A549 (cell line): ENCODE measurements at regions not wholly inside any gene's neighbourhood (a gene's known extent, or its start where the extent isn't known, plus 50 kb on each side); places are given as distances from the start of the nearest gene placed in this dataset.

Experiments used
- ATAC-seq, 2 experiments: fragments of 200-7000 bp in 1 of 2; fragments of >200 bp in 1 of 2; cut with Nextera tagmentation in 1 of 2; cut with Tn5 transposase in 1 of 2; 3 replicates each; pipeline versions ENCODE4 v1.8.0 to v1.9.1; 2018 to 2020; ENCODE audit warnings: mild to moderate bottlenecking in 1 of 2, moderate library complexity in 1 of 2
- CTCF ChIA-PET: fragments of 300-600 bp; sonication (Branson Sonifier 250); formaldehyde crosslinking; extraction: SDS; loops from one replicate; lab custom pipeline; 2021; ENCODE audit warnings: antibody characterized with exemption, inconsistent platforms; lab: Yijun Ruan, JAX
- POLR2A ChIA-PET: fragments of 350-600 bp; formaldehyde crosslinking; extraction: SDS; loops from one replicate; lab custom pipeline; 2021; ENCODE audit warnings: antibody characterized with exemption, inconsistent platforms; lab: Yijun Ruan, JAX
- DNase-seq, 2 experiments: peaks; one replicate each; pipeline versions ENCODE4 v3.0.0 to v3.0.0-alpha.2; 2011 to 2016; ENCODE audit warnings: low read depth in 1 of 2, low spot score in 1 of 2
- FAIRE-seq: peaks from 2 replicates; lab custom pipeline; 2011; peaks lifted over from hg19 to GRCh38; lab: Jason Lieb, UNC
- H3K27ac ChIP-seq, 2 experiments: fragments of >200 bp; sonication (Bioruptor Twin); formaldehyde crosslinking; 3 replicates each; pipeline ENCODE4 v1.5.1; 2016 to 2017
- H3K4me1 ChIP-seq: fragments of >200 bp; sonication (Bioruptor Twin); formaldehyde crosslinking; 3 replicates; pipeline ENCODE4 v1.6.1; 2016
- H3K4me2 ChIP-seq: fragments of >200 bp; sonication (Bioruptor Twin); formaldehyde crosslinking; 3 replicates; pipeline ENCODE4 v1.6.1; 2016
- H3K4me3 ChIP-seq: fragments of >200 bp; sonication (Bioruptor Twin); formaldehyde crosslinking; 3 replicates; pipeline ENCODE4 v1.5.1; 2016
- H3K9me3 ChIP-seq: fragments of >200 bp; sonication (Bioruptor Twin); formaldehyde crosslinking; 3 replicates; pipeline ENCODE4 v1.6.1; 2016
- BCL3 ChIP-seq: fragments of >200 bp; sonication (Bioruptor Twin); formaldehyde crosslinking; IDR thresholded peaks from 3 replicates; pipeline ENCODE4 v1.6.1; 2016
- BHLHE40 ChIP-seq: IDR thresholded peaks from 2 replicates; pipeline ENCODE4 v1.6.1; 2012; ENCODE audit warnings: low read depth, low read length, inconsistent platforms
- CBX2 ChIP-seq: fragments of 200-600 bp; sonication (generic); IDR thresholded peaks from 2 replicates; pipeline ENCODE4 v1.6.1; 2016; ENCODE audit warnings: low read depth, mild to moderate bottlenecking, borderline replicate concordance
- EHF ChIP-seq: fragments of 250-450 bp; sonication (Bioruptor Pico); IDR thresholded peaks from 2 replicates; pipeline ENCODE4 v1.5.0; 2020; ENCODE audit warnings: mild to moderate bottlenecking
- EHMT2 ChIP-seq: fragments of 200-600 bp; sonication (generic); IDR thresholded peaks from 2 replicates; pipeline ENCODE4 v1.6.1; 2016; ENCODE audit warnings: antibody characterized with exemption, low read depth, mild to moderate bottlenecking, moderate library complexity
- ELK1 ChIP-seq: fragments of 150-350 bp; IDR thresholded peaks from 2 replicates; pipeline ENCODE4 v1.6.1; 2014; ENCODE audit warnings: low read depth, mild to moderate bottlenecking, low read length
- EP300 ChIP-seq, 2 experiments: fragments of >200 bp; sonication (Bioruptor Twin); formaldehyde crosslinking; IDR thresholded peaks; 2 replicates in 1 of 2; 3 replicates in 1 of 2; pipeline ENCODE4 v1.6.1; 2016 to 2017
- ESRRA ChIP-seq: fragments of 150-350 bp; IDR thresholded peaks from 2 replicates; pipeline ENCODE4 v1.6.1; 2014; ENCODE audit warnings: mild to moderate bottlenecking, low read length, borderline replicate concordance
- FOSB ChIP-seq: fragments of 250-450 bp; sonication (Bioruptor Pico); IDR thresholded peaks from 2 replicates; pipeline ENCODE4 v1.5.0; 2020; ENCODE audit warnings: mild to moderate bottlenecking, moderate library complexity
- FOSL2 ChIP-seq, 2 experiments: fragments of 450-650 bp in 1 of 2; fragments of >200 bp in 1 of 2; sonication (Bioruptor Twin) in 1 of 2; formaldehyde crosslinking; IDR thresholded peaks; 2 replicates each; pipeline versions ENCODE4 v1.5.0 to v1.6.1; 2016 to 2020; ENCODE audit warnings: mild to moderate bottlenecking in 1 of 2, moderate library complexity in 1 of 2
- FOXS1 ChIP-seq: fragments of 250-450 bp; sonication (Bioruptor Pico); IDR thresholded peaks from 2 replicates; pipeline ENCODE4 v1.5.0; 2020; ENCODE audit warnings: mild to moderate bottlenecking, moderate library complexity
- HEYL ChIP-seq: fragments of 250-450 bp; sonication (Bioruptor Pico); IDR thresholded peaks from 2 replicates; pipeline ENCODE4 v1.8.0; 2021; ENCODE audit warnings: mild to moderate bottlenecking, moderate library complexity
- HOXA7 ChIP-seq: fragments of 250-450 bp; sonication (Bioruptor Pico); IDR thresholded peaks from 2 replicates; pipeline ENCODE4 v1.5.0; 2020; ENCODE audit warnings: mild to moderate bottlenecking, moderate library complexity
- HOXB5 ChIP-seq: fragments of 250-450 bp; sonication (Bioruptor Pico); IDR thresholded peaks from 2 replicates; pipeline ENCODE4 v1.5.0; 2020; ENCODE audit warnings: mild to moderate bottlenecking, moderate library complexity
- KDM1A ChIP-seq: fragments of 200-600 bp; sonication (generic); IDR thresholded peaks from 2 replicates; pipeline ENCODE4 v1.6.1; 2016; ENCODE audit warnings: low read depth, mild to moderate bottlenecking
- MAFK ChIP-seq: fragments of 450-650 bp; IDR thresholded peaks from 2 replicates; pipeline ENCODE4 v1.6.1; 2014; ENCODE audit not compliant: partially characterized antibody
- MAX ChIP-seq: IDR thresholded peaks from 2 replicates; pipeline ENCODE4 v1.6.1; 2012
- NPAS2 ChIP-seq: fragments of 250-450 bp; sonication (Bioruptor Pico); IDR thresholded peaks from 2 replicates; pipeline ENCODE4 v1.8.0; 2022; ENCODE audit warnings: mild to moderate bottlenecking, moderate library complexity, borderline replicate concordance
- POLR2A ChIP-seq: IDR thresholded peaks from 2 replicates; pipeline ENCODE4 v1.6.1; 2012; ENCODE audit warnings: mild to moderate bottlenecking, low read length
- RARB ChIP-seq: fragments of 250-450 bp; sonication (Bioruptor Pico); IDR thresholded peaks from 2 replicates; pipeline ENCODE4 v1.8.0; 2021; ENCODE audit warnings: mild to moderate bottlenecking, moderate library complexity
- REST ChIP-seq: fragments of 200-600 bp; sonication (generic); IDR thresholded peaks from 2 replicates; pipeline ENCODE4 v1.6.1; 2016; ENCODE audit warnings: antibody characterized with exemption, mild to moderate bottlenecking, moderate library complexity
- SREBF2 ChIP-seq: fragments of 450-650 bp; IDR thresholded peaks from 2 replicates; pipeline ENCODE4 v1.6.1; 2014; ENCODE audit warnings: mild to moderate bottlenecking, moderate library complexity
- WGBS: methylation state at CpG from one replicate; pipeline ENCODE4 v1.1.6; 2017; ENCODE audit errors: missing lambda C conversion rate; 5-methylcytosine and 5-hydroxymethylcytosine counted together

GRCh38 chr4:108324450-108324849 lies 155.7 kb upstream of the LEF1 start:
- ATAC-seq = no peak
- POLR2A ChIA-PET = no interaction called here
- FAIRE-seq = no peak

GRCh38 chr4:108322497-108322896 lies 153.8 kb upstream of the LEF1 start:
- Histone ChIP-seq H3K27ac (no peak overlapping the region), H3K4me1 (no peaks in the 10 kb centered on the region), H3K9me3 (no peaks in the 10 kb centered on the region), H3K4me3 (no peak overlapping the region), H3K4me2 (no peak overlapping the region)
- WGBS = 1% methylated on average over 4 of the region's 4 CpGs
- ATAC-seq (no peak), FAIRE-seq (no peak), DNase-seq (no peak)
- ChIA-PET POLR2A (no interaction called here), CTCF (interaction anchor here (0.6 kb wide), 1 partner anchor 28 kb away, joined by 7 read pairs; no protein-coding TSS in a partner anchor)
- TF ChIP-seq EHMT2 (no peak), ESRRA (no peak), ELK1 (no peak), MAFK (no peak), FOXS1 (CRISPR knock-in tag) (no peak), RARB (CRISPR knock-in tag) (no peak), CBX2 (no peak), REST (no peak), KDM1A (no peak), HEYL (CRISPR knock-in tag) (no peak), NPAS2 (CRISPR knock-in tag) (no peak), BCL3 (no peak), POLR2A (no peak), FOSB (no peak), EP300 (IDR thresholded peaks at IDR 0.05) (no peak), FOSL2 (IDR thresholded peaks at IDR 0.05) (no peak), FOSL2 (CRISPR knock-in tag; IDR thresholded peaks at IDR 0.05) (no peak), SREBF2 (no peak), HOXA7 (CRISPR knock-in tag) (no peak), MAX (no peak), EHF (CRISPR knock-in tag) (no peak)

More at GRCh38 chr4:108324450-108324849, 155.7 kb upstream of the LEF1 start:
- H3K4me2 ChIP-seq = no peak overlapping the region
- CTCF ChIA-PET = no interaction called here
- no peak overlapping the region for H3K27ac ChIP-seq
- H3K4me1 ChIP-seq = no peaks in the 10 kb centered on the region
- WGBS = 13% methylated on average over 1 of the region's 1 CpG
- no peak for TF ChIP-seq BHLHE40
- no peak for TF ChIP-seq HOXB5 (CRISPR knock-in tag)
- TF ChIP-seq, all 56 proteins: peak for 0
- H3K4me3 ChIP-seq = no peak overlapping the region
- no peak for DNase-seq
- no peaks in the 10 kb centered on the region for H3K9me3 ChIP-seq
